G401 (cell line): ENCODE measurements at regions not wholly inside any gene's neighbourhood (a gene's known extent, or its start where the extent isn't known, plus 50 kb on each side); places are given as distances from the start of the nearest gene placed in this dataset.

Experiments
- DNase-seq: peaks from one replicate; pipeline ENCODE4 v3.0.0-alpha.2; 2015; ENCODE audit warnings: low spot score
- in situ Hi-C: cut with HindIII; loops from 2 replicates; pipeline ENCODE4 v1.10.0; 2016; ENCODE audit warnings: low sequenced_read_pairs, mixed read lengths

DNA sequence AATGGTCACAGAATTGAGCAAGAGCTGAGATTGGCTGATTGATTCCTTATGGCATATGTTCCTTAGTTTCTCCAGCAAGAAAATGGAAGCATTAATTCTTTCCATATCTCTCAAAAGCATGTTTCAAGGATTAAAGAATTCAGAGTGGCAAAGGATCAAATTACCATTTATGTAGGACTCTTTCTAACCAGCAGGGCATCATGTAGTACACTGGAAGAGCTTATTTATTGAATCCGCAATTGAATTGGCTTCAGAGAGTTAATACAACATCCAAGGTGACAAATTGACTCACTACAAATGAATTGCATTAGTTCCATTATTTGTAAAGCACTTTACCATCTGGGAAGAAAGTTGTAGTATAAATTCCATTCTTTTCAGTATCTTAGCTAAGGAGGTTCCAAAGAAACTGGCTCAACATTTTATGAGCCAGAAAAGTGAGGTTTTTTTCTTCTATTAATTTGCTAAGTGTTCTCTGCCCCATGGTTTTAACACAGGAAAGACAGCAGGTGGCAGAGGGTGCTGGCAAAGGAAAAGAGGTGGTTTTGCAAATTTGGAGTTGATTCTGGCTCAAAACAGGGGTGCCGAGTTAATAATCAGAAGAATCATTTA is 409.9 kb downstream of the MTX2 start:
- in situ Hi-C loops = no loop called here
- DNase-seq = no peak

DNA sequence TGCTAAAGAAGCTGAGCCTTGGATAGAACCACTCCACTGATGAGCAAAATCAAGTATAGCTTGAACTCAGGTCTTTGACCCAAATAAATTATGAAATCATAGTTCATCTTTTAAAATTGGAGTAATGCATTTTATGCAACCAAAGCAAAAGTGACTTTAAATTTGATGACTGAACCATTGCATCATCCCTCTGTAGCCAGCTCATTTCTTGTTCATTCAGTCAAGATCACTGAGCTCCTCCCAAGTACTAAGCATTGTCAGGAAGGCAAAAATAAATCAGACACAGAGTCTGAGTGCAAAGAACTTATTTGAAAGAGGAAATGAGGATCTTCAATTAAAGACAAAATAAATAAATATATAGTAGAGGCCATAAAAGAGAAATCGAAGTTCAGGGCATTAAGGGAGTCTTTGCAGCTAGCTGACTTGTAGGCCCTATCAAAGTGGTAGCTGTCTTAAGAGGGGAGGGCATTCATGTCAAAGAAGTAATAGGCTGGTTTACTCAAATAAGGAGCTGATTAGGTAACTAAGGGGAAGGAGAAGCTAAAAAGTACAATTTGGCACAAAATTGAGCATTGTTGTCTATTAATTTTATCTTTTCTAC is 411.8 kb downstream of the MTX2 start:
- in situ Hi-C loops = no loop called here
- DNase-seq = no peak

DNA sequence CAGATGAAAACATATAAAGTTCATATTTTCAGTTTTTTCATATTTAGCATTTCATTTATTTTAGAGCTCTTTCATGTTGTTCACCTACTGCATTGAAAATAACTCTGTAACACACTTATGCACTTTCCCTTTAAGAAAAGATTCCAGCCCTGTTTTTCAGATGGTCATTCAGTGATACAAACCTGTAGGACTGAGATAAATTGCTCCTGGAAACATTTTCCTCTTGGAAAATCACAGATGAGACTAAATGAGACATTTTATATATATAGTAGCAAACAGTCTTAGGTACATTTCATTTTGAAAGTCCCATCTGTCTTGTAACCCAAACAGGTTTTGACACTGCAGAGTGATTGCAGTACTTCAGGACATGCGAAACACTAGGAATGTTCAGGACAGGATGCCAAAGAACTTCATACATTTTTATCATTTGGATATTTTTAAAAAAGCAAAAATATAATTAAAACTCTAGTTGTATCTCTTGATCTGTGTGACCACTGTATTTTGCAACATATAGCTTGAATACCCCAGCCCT is 412.4 kb downstream of the MTX2 start:
- DNase-seq = no peak
- in situ Hi-C loops = no loop called here

- DNase-seq = no peak
- in situ Hi-C loops = no loop called here
These were observed 413.0 kb downstream of the MTX2 start for GRCh38 chr2:176682278-176682677.

- in situ Hi-C loops = no loop called here
These were observed 414.4 kb downstream of the MTX2 start for GRCh38 chr2:176683618-176684111.

GRCh38 chr2:176685908-176686307 is 416.7 kb downstream of the MTX2 start:
- in situ Hi-C loops = no loop called here
- no peak for DNase-seq

More at GRCh38 chr2:176683618-176684111, 414.4 kb downstream of the MTX2 start:
- DNase-seq = no peak

DNA sequence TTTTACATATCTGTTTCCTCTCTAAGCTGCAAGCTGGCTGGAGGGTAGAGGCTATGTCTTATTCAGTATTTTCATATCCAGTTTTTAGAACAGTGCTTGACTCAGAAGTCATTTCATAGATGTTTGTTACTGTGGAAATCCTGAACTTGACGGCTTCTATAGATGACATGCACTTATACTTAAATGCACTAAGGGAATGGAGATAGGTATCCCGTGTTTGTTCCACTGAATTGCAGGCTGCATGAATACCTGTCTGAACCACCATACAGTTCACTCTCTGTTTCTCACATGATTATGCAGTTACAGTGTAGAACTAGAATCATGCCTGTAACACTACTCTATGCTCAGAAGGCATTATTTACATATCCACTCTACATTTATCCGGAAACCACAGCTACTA is 417.1 kb downstream of the MTX2 start:
- DNase-seq = no peak
- in situ Hi-C loops = no loop called here

GRCh38 chr2:176687342-176687741 is 418.1 kb downstream of the MTX2 start:
- in situ Hi-C loops = no loop called here
- no peak for DNase-seq

DNA sequence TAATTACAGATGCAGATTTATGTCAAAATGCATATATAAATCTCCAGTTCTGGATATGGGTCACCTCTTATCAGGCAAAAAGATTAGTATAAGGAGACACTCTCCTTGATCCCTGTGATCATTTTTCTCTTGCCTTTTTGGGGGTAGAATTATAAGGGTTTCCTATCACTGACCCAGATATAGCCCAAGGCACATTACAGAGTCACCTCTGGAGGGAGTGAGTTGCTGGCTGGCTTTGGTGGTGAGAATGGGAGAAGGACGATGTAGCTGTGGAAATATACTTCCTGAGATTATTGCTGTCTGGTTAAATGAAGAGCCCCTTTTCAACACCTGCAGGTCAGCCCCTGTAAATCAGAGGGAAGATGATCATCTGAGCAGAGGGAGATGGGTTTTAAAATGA is 418.7 kb downstream of the MTX2 start:
- in situ Hi-C loops = no loop called here
- DNase-seq = no peak

DNA sequence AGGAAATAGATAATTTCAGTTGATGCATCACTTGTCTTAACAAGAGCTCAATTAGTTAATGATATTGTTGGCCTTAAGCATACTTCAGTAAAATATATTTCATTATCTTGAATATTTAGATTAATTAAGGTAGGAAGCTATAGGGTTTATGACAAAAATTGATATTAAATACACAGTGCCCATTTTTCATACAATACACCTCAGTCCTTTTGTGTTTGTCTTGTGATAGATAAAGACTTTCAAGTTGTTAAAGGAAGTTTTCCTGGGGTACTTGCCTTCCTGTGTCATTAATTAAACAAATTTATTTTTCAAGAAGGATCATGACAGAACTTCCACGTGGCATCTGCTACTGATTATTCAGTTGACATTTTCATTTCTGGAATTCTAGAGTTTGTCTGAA is 420.5 kb downstream of the MTX2 start:
- DNase-seq = no peak
- in situ Hi-C loops = no loop called here

- DNase-seq = no peak
- in situ Hi-C loops = no loop called here
These were observed 422.2 kb downstream of the MTX2 start for GRCh38 chr2:176691471-176691870.

DNA sequence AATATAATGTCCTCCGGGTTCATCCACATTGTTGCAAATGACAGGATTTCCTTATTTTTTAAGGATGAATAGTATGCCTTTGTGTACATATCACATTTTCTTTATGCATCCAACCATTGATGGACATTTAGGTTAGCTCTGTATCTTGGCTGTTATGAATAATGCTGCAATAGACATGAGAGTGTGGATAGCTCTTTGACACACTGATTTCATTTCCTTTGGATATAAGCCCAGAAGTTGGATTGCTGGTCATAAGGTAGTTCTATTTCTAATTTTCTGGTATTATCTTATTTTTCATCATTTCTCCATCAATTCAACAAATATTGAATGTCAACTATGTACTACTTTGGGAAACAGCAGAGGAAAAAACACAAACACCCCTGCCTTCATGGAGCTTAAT is 423.3 kb downstream of the MTX2 start:
- no peak for DNase-seq
- in situ Hi-C loops = no loop called here

DNA sequence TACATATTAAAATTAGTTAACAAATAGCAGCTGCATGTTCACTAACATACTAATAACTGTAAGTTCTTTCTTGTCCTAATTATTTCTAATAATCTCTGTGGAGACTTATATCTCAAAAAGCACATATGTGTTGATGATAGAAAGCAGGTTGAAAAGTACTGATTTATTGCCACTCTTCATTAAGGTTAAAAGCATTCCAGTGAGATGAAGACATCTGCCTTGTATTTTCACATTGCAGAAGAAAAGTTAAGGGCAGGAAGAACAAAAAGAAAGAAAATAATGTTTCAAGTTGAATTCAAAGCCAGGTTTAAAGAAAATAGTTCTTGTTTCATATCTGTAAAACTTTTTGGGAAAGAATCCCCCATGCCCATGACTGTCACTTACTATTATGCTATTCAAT is 429.9 kb downstream of the MTX2 start:
- no peak for DNase-seq
- in situ Hi-C loops = no loop called here

- no peak for DNase-seq
- in situ Hi-C loops = no loop called here
These were observed 430.4 kb downstream of the MTX2 start for GRCh38 chr2:176699644-176700043.

- in situ Hi-C loops = no loop called here
These were observed 432.9 kb downstream of the MTX2 start for GRCh38 chr2:176702131-176702530.

GRCh38 chr2:176704282-176704858 is 435.1 kb downstream of the MTX2 start:
- no peak for DNase-seq

More at GRCh38 chr2:176702131-176702530, 432.9 kb downstream of the MTX2 start:
- DNase-seq = no peak

DNA sequence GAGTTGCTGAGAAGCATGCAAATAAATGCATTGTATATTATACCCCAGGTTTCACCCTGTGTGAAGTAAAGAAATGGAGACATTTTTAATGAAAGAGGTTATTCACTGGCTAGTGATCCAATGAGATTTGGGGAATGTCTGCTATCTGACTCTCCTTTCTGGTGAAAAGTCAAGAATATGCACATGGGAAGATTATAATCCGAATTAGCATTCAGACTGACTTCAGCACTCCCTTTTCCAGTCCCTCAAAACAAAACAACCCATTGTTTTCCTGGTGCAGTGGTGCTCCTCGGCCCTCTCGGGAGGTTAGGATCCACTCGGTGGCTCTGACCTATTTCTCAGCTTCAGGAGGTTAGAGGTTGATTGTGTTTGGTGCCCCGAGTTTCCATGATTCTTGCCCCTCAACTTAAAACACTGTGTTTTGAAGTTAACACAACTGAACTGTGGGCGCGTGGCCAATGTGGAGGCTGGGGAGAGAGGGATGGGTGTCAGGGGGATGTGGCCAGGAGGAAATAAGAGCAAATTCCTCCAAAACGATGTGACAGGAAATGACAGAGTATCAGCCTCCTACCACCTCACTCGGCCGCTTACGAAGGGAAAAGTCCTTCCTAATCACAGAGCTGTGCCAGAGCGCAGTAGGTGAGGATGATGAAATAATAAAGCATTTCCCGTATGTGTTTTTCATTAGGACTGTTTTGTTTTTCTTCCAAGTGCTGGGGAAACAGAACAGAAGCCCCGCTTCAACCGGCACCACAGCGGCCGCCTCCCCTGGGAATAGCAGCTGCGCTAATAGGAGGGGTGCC is 440.1 kb downstream of the MTX2 start:
- in situ Hi-C loops = no loop called here
- DNase-seq = no peak

More at GRCh38 chr2:176704282-176704858, 435.1 kb downstream of the MTX2 start:
- in situ Hi-C loops = no loop called here

GRCh38 chr2:176709991-176710390 is 440.7 kb downstream of the MTX2 start:
- in situ Hi-C loops = no loop called here

GRCh38 chr2:176710657-176711186 is 441.5 kb downstream of the MTX2 start:
- no peak for DNase-seq
- in situ Hi-C loops = no loop called here

More at GRCh38 chr2:176709991-176710390, 440.7 kb downstream of the MTX2 start:
- DNase-seq = no peak
